Fibroblast of skin of back (primary cell): ENCODE measurements at regions not wholly inside any gene's neighbourhood (a gene's known extent, or its start where the extent isn't known, plus 50 kb on each side); places are given as distances from the start of the nearest gene placed in this dataset.

ENCODE experiments used
- DNase-seq: peaks from one replicate; pipeline ENCODE4 v3.0.0-alpha.2; 2013

DNA sequence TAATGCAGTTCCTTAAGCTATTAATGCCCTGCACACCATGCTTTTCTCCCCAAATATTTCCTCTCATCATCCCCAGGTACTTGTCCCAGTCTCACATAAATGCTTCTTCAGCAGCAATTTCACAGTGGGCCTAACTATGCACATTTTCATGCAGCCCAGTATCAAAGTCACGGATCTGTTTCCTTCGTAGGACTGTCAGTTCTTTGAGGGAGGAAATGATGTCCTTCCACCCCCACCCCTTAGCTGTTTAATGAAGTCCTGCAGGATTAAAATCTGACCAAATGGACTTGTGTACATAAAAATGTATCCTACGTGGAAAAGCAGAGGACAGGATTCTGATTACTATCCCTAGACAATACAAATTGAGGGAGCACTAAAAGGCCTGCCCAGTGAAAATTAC, 68.6 kb upstream of the ARGLU1 start:
- DNase-seq, result no peak

DNA sequence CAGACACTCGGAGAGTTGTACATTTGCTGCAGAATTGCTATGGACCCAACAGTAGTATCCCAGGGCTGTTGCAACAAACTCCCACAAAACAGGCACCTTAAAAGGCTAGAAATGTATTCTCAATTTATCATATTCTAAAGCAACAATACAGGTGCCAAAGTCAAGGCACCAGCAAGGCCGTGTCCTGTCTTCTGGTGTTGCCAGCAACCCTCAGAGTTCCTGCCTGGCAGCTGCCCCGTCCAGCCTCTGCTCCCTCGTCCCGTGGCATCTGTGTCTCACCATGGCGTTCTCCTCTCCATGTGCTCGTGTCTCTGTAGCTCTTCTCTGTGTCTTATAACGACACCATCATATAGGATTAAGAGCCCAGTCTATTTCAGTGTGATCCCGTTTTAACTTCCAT, 67.7 kb upstream of the ARGLU1 start:
- no peak for DNase-seq

DNA sequence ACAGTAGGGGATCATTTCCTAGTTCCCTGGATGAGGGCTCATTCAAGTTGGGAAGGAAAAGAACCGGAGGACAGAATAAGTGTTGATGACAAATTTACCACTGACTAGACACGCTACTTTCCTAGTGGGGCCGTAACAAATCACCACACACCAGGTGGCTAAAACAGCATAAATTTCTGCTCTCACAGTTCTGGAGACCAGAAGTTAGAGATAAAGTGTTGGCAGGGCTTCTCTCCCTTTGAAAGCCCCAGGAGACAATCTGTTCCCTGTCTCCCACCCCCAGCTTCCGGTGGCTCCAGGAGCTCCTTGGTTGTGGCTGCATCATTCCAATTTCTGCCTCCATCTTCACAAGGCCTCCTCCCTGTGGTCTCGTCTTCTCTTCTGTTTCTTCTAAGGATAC, 65.4 kb upstream of the ARGLU1 start:
- peak; percentile 26 for DNase-seq

DNA sequence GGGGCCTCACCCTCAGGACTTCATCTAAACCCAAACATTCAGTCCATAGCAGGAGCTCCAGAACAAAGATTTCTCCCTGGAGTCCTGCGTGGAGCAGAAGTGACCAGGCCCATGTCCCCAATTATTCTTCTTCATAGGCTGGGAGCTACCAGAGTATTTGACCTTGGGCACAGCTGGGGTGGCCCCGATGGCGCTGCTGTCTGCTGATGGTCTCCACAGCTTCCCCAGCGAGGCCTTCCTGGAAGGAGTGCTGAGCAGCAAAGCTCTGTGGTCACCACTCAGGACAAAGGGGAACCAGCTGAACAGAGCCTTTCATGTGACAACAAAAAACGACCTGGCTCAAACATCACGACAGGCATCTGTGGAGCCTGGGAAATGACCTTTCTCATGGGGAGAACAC, 62.7 kb upstream of the ARGLU1 start:
- no peak for DNase-seq

DNA sequence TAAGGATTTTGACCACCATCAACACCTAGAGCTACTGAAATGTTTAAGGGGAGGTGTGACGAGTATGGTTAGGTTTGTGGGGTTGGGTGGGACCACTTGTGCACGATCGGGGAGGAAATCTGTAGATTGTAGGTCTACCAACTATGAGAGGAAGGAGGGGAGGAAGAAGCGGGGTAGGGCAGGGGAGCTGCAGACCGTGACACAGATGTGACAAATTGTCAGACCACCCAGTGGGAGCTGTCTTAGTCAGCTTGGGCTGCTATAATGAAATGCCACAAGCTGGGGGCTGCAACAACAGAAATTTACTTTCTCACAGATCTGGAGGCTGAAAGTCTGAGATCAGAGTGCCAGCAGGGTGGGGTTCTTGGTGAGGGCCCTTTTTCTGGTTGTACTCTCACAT, 62.2 kb upstream of the ARGLU1 start:
- DNase-seq, result peak; percentile 29

DNA sequence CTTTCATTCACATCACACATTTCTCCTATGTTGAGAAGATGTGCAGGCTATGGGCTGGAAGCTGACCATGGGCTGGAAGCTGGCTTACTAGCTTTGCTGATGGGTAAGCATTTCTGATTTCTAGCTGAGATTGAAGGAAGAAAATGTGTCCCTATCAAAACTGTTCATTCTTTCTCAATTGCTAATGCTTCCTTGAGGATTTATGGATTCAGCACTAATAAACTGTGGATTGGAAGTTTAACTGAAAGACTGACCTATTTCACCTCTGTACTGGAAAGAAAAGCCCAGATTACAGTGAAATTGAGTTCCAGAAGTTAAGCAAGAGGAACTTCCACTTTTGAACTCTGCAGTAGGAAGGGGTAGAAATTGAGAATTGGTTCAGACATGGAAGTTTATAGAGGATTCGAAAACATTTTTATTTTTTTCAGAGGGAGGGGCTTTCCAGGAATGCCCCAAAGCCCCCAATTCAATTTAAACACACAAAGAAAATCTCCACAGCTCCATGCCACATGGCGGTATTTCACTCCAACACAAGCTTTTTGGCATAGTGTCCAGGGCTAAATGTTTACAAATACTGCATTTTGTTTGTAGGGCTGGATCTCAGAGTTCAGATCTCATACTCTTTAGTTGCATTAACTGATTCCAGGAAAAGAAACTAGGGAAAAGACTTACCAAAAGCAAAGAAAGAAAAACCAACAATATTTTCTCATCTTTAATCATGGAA, 61.2 kb upstream of the ARGLU1 start:
- DNase-seq, result no peak

DNA sequence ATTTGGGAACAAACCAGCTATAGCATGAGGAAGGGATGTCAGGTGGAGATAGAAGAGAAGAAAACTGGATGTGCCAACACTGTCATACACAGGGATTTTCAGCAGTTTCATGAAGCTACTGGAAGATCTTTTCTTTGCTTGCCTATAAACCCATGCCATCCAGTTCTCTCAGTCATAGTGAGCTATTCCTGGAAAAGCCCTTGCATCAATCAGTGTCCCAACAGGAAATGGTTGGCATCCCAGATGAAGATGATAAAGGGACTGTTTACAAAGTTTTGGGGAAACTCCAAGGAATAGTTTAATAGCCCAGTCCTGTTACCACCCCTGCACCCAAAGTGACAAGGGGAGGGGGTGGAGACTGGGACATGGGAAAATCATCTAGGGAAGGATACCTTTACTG, 58.5 kb upstream of the ARGLU1 start:
- DNase-seq, result no peak

DNA sequence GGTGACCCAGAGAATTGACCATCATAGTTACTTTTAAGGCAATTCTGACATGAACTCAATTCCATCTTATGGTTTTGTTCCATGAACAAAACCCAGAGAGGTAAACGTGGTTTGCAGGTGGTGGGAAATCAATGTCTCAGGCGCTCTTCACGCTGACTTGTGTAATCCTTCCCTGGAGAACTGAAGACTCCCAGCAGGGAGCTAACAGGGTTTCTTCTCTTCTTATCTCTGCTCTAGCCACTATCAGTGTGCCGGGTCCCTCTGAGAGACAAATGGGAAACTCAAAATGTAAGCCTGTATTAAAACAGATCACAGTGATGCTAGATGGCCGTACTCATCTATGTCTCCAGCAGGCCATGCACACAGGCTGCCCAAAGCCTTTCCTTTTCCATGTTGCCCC, 57.6 kb upstream of the ARGLU1 start:
- DNase-seq, result no peak

DNA sequence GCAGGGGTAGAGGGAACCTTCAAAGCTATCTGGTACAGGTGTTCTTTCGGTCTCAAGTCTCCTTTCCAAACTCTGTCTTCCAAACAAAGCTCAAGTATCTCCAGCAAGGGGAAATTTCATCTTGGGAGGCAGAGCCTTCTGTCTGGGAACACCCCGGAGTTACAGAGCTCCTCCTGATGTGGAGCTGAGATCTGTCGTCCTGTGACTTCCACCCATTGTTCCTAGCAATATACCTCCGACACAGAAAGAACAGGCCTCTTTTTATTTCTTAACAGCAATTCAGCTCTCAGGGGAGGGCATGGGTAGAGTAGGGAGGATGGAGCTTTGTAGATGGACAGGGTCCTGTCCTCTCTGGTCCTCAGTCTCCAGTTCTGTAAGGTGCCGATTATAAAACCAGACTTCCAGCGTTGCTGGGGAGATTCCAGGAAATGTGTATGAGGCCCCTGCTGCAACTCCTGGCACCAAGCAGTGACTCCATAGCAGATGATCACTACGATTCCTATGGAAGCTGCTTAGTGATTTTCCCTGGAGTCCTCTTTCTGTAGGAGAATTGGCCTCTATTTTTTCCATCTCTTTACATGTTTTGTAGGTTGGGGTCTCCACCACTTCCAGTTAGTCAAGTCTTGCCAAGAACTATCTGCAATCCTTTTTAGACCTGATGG, 56.0 kb upstream of the ARGLU1 start:
- DNase-seq, result no peak

DNA sequence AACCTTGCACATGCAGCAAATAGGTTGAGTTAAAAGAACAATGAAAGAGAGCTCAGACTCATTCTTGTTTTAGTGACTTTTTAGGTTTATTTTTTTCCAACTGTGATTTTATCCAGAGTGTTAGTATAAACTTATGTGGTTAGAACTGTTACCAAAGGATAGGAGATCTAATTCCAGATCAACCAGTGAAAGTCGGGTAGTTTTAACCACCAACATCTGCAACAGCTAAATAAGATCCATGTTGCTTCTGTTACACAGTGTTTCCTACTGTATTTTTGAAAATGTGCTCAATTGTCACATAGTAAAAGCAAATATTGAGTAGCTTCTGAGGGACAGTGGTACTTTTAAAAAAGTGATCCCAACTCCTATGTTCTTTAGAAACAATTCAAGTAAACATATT, 53.9 kb upstream of the ARGLU1 start:
- no peak for DNase-seq

DNA sequence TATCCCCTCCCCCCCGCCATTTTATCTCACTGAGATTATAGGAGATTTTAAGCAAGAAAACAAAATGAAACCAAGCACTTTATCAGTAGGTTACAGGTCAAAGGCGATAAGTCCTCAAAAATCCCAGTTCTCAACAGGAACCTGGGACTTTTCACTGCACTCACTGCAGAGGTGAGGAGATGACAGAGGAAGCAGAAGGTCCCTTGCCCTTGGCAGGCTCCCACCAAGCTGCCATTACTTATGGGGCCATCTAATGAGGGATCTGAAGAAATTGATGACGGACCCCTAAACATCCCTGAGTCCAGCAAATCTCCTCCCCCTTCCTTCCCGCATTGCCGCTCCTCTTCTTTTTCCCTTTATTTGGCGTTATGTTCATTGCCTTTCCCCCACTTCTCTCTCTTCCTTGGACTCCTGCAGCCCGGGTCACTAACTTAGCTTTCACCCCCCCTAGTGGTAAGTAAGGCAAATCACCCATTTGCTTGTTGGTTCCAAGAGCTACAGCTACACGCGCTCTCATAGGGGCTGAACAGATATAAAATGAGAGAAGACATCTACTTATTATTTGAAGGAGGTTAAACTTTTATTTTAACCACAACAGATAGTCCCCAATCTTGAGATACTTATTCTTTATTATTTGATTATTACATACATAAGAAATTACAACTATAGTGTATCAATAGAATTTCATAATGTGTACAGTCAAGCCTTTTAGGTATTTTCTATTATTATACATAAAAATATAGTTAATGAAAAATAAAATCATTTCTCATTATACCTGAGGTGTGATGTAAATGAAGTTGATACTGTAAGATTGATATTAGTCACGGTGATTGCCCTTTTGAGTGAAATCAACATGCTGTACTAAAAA, 52.0 kb upstream of the ARGLU1 start:
- peak; percentile 67 for DNase-seq
